Erythroblast (primary cell): ENCODE measurements at regions not wholly inside any gene's neighbourhood (a gene's known extent, or its start where the extent isn't known, plus 50 kb on each side); places are given as distances from the start of the nearest gene placed in this dataset.

Experiments
- DNase-seq, 2 experiments: peaks; one replicate each; lab custom pipeline; 2025; lab: John Stamatoyannopoulos, UW
- GATA1 ChIP-seq: IDR thresholded peaks from 2 replicates; pipeline ENCODE4 v1.6.1; 2011; ENCODE audit warnings: low read depth, mild to moderate bottlenecking, control low read depth, low read length, moderate library complexity
- POLR2A ChIP-seq: IDR thresholded peaks from 2 replicates; pipeline ENCODE4 v1.6.1; 2011; ENCODE audit warnings: mild to moderate bottlenecking, low read length

DNA sequence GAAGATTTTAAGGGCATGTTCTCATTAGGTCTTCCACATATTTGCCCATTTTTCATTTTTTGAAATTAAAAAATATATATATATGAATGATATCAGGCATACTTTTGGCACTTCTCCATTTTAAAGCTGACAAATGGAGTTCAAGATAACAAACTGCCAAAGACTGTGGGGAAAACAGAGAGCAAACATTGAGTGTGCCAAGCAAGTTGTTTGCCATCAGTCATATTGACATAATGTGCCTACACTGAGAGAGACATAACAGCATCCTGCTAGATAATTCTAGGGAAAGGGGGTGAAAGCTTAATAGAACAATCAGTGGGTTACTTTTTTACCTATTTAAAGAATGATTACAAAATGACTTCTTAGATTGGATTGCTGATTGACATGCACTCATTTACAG, 529.4 kb upstream of the CXADR start:
- no peak for DNase-seq
- no peak for TF ChIP-seq GATA1
- TF ChIP-seq POLR2A, result no peak

DNA sequence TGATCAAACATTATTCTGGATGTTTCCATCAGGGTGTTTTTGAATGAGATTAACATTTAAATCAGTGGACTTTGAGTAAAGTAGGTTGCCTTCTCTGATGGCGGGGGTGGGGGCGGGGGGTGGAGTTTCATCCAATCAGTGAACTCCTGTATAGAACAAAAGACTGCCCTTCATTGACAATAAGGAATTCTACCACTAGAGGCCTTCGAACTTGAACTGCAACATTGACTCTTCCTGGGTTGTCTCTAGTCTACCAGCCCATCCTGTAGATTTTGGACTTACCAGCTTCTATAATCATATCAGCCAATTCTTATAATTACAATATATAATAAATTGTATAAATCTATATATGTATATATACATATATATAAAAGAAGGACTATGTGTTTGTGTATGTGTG, 520.4 kb upstream of the CXADR start:
- no peak for DNase-seq
- TF ChIP-seq GATA1, result no peak

DNA sequence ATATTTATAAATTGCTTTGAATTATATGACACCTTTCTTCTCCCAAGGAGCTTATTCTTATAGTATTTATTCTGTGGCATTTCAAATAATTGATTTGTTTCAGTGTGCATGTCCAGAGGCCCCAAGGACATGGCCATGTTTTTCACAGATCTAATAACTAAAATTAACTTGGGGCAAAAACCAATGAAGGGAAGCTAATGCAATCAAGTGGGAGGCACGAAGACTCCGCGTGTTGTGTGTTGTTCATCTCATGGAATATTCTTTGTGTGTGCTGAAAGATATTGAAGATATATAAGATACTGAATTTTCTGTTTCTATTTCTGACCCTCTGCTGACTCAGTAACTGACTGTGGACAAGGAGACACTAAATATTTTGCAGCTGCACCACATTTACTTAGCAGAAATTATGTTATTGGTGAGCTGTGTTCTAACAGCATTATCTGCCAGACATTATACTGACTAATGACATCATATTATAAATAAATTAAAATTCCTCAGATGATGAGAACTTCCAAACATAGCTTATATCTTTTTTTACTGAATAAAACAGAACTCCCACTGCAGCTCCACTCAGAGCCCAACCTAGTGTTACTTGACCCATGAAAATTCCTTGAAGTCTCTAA, 519.3 kb upstream of the CXADR start:
- TF ChIP-seq GATA1 (no peak), POLR2A (no peak)
- DNase-seq, result no peak

DNA sequence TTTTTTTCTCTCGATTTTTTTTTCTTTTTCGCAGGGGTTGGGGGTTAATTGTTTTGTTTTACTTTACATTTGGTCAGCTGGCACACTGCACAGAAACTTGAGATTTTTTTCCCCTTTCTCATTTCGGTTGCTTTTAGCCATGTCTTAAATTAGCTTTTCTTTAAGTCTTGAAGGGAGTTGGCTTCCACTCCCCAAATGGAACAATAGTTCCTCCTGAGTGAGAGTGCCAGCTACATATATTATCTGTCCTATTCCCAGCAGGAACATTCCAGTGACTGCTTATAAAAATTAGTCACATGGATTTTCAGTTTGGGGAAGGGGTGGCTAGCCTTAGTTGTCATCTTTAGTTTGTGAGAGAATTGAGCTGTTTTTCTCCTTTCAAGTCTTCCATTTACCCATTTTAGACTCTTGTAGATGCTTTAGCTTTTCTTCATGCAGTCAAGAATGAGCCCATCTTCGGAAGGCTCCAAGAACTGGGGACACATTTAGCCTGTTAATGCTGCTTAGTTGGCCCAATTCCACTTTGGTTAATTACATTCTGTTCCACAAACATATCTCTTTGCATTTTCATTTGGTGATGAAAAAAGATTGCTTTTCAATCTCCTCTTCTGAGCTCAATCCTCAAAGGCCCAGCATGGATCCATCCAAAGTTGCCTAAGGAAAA, 510.1 kb upstream of the CXADR start:
- no peak for TF ChIP-seq POLR2A
- TF ChIP-seq GATA1, result no peak
- DNase-seq, result no peak

DNA sequence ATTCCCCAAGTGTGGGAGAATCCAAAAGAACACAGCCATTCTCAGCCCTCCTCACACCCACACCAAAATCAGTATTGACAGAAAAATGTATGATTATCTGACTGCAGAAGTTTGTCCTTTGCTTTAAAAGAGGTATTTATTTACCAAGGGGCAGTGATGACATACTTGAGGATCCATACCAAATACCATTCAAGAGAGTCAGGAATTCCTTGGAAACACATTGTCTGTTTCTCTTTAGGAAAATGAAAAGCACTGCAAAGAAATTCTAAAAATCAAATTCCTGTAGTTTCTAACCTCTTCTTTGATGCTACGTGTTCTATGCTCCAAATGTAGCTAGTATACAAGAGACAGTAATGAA, 509.6 kb upstream of the CXADR start:
- TF ChIP-seq POLR2A (no peak), GATA1 (no peak)
- no peak for DNase-seq

DNA sequence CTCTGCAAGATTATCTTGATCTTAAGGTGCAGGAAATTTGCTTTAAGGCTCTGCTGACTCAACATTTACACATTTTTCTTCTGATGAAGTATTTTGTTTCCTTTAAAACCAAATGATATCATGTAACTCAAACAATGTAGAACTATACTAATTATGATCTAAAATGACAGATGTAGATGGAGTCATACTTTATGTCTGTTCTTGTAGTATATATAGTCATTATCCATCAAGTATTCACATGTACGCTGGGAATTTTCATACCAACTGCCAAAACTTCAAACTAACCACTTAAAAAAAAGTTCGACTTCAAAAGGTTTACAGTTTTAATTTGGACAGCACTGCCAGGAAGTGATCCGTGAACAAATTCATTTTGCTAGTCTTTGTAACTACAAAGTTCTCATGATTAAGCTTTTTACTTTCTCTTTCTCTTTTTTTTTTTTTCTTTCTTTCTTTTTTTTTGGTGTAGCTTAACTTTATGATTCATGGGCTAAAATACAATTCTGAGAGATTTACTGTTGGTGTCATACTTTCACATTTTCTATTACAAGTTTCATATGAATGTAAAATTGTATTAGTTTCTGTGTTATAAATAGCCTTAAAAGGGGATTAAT, 509.0 kb upstream of the CXADR start:
- TF ChIP-seq GATA1, result no peak
- TF ChIP-seq POLR2A, result no peak
- no peak for DNase-seq

DNA sequence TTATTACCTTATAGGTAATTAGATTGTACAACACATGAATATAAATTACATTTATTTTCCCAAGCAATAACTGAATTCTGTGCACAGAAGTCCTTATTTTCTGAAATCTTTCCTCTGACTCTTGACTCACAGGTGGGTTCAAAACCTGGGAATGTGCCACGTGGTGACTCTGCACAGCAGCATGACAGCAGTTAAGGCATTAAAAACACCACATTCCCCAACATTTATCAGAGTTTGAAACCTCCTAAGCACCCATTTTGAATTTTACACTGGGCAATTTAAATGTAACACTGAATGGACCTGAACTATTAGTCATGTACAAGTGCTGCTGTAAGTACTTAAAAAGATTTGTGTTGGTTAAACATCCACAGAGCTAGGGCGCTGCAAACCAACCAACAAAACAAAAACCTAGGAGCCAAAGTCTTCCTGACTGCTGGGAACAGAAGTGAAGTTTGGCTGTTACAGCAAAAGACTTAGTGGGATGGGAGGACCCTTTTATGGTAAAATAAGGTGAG, 480.6 kb upstream of the CXADR start:
- no peak for TF ChIP-seq POLR2A
- TF ChIP-seq GATA1, result no peak
- DNase-seq, result no peak

DNA sequence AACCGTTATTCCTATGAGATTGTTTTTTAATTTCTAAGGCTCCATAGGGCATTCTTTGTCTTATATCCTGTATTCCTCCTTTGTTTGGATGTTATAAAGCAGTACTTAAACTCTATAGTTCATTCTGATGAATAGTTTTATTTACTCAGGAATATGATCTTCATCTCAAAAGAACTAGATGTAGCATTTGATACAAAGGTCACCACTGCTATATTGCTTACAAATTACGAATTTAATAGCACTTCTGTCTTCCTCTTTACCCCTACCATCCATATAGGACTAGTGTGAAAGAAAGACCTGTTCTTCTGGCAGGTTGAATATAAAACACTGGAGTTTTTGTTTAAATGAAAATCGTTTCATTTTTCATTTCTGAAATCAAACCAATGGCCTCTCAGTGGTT, 468.1 kb upstream of the CXADR start:
- TF ChIP-seq POLR2A, result no peak
- no peak for TF ChIP-seq GATA1
- DNase-seq, result no peak

DNA sequence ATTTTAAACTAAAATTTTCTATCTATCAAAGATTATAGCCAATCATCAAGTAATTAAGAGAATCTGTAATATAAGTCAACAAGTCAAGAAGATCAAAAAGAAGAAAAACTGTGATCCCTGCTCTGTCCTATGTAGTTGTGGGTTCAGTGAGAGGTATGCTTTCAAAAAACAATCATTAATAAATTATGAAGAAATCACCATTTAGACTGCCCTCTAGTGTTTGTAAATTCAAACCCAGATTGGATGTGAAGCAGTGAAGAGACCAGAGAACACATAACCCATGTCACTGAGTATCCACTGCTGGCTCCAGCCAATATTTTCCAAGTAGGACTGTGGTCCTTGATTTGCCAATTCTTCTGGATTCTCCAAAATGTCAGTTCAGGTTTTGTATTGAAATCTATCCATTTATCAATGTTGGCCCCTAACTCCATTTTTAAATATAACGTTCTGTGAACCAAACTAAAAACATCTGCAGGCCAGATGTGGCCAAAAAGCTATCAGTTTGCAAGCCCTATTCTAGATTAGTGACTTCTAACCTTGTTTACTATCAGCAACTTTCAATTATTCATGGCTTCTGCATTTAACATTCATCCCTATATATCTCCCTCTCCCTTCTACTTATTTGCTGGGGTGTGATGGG, 467.5 kb upstream of the CXADR start:
- TF ChIP-seq GATA1 (no peak), POLR2A (no peak)
- no peak for DNase-seq

DNA sequence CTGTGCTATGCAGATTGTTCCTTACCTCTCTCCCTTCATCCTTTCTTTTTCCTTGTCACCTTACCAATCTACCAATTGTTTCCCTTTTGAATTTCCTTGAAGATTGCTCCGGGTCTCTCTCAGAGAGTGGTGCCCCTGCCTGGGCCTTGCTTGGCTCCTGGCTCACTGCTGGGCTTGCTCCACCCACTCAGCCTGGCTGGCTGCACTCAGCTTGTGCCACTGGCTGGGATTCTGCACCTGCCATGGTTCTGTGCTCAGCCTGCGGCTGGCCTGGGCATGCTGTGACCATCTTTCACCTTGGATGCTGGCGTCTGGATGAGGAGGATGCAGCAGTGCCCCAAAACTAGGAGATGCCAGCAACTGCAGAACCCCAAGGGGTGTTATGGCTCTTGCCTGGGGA, 463.9 kb upstream of the CXADR start:
- DNase-seq, result no peak
- TF ChIP-seq POLR2A, result no peak
- TF ChIP-seq GATA1, result no peak

DNA sequence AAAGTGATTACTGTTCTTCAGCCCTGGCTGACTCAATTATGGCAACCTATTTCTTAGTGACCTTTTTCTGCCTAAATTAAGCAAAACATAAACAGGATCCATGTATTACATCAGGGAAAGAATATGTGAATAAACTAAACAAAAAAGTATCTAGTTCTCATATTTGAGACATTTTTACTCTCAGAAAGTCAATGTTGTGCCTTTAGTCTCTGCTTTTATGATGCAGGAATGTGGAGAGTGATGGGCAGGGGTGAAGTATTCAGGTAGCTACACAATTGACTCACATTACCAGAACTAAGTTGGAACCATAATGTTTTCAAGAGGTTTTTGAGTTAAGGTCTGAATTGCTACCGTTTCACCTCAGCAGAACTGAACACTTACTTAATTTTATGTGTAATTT, 462.7 kb upstream of the CXADR start:
- TF ChIP-seq GATA1, result no peak
- TF ChIP-seq POLR2A, result no peak
- DNase-seq, result no peak

DNA sequence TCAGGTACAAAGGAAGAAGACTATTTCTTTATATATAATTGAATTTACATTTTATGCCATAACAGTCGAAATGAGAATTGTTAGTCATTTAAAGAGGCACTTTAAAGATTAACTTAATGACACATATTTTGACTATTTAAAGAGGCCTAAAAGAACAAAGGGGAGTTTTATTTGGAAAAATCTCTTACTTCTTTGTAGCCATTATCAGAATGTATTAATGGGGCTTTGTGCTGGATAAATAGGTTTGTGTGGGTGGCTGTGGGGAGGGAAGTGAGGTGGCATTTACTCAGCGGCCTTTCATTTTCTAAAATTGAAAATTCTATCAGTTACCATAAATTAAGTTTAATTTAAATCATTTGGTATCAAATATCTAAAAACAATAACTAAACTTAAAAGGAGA, 462.2 kb upstream of the CXADR start:
- DNase-seq, result no peak
- no peak for TF ChIP-seq POLR2A
- TF ChIP-seq GATA1, result no peak

DNA sequence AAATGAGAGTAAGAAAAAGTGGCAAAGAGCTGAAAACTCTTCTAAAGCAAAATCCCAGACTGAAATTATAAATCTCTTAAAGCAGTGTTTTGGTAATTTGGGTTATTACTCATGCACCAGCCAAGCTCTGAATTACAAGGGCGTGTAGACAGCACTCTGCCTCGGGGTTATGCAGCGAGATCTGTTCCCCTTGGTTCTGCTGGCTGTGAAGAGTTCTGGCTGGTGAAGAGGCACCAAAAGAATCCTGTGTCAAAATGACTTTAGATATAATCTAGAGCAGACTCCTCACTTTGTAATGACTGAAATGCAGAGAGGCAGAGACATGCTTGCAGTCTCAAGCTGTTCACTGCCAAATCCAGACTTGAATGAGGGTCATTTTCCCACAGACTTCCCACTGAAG, 461.8 kb upstream of the CXADR start:
- TF ChIP-seq GATA1 (no peak), POLR2A (no peak)
- no peak for DNase-seq

DNA sequence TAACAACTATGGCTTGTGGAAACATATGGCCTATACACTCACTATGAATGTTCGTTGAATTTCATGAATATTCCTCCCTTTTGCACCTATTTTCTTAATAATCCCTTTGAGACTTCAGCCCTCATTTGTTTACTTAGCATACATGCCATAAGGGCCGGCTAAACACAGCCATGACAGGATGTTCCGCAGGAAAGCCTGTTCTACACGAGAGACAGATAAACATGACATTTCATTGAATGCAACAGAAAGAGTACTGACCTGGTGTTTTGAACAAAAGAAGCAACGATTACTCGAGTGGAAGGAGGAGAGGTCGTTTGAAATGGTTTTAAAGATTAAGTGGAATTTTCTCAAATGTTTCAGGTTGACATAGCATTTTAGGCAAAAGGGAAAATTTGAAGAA, 459.5 kb upstream of the CXADR start:
- TF ChIP-seq POLR2A (no peak), GATA1 (no peak)
- DNase-seq, result no peak
